ENCODE measurements at regions not wholly inside any gene's neighbourhood (a gene's known extent, or its start where the extent isn't known, plus 50 kb on each side); places are given as distances from the start of the nearest gene placed in this dataset.

- TF ChIP-seq CTCF (IDR thresholded peaks at IDR 0.05; ENCODE audit: borderline replicate concordance, insufficient read depth, low read depth, low read length), result no peak
- no peak overlapping the region for H3K4me3 ChIP-seq (ENCODE audit: low read depth, low read length)
These were observed 543.8 kb upstream of the CPEB2 start for GRCh38 chr4:14458463-14458862.

GRCh38 chr4:14465057-14465456 is 537.2 kb upstream of the CPEB2 start:
- no peak for TF ChIP-seq CTCF (IDR thresholded peaks at IDR 0.05; ENCODE audit: borderline replicate concordance, insufficient read depth, low read depth, low read length)
- no peak overlapping the region for H3K4me3 ChIP-seq (ENCODE audit: low read depth, low read length)

GRCh38 chr4:14465507-14465906 is 536.8 kb upstream of the CPEB2 start:
- no peak for TF ChIP-seq CTCF (IDR thresholded peaks at IDR 0.05; ENCODE audit: borderline replicate concordance, insufficient read depth, low read depth, low read length)
- no peak overlapping the region for H3K4me3 ChIP-seq (ENCODE audit: low read depth, low read length)

GRCh38 chr4:14478504-14478903 is 523.8 kb upstream of the CPEB2 start:
- H3K4me3 ChIP-seq (ENCODE audit: low read depth, low read length), result no peak overlapping the region
- TF ChIP-seq CTCF (IDR thresholded peaks at IDR 0.05; ENCODE audit: borderline replicate concordance, insufficient read depth, low read depth, low read length), result no peak

GRCh38 chr4:14496408-14496807 is 505.9 kb upstream of the CPEB2 start:
- no peak for TF ChIP-seq CTCF (IDR thresholded peaks at IDR 0.05; ENCODE audit: borderline replicate concordance, insufficient read depth, low read depth, low read length)
- no peak overlapping the region for H3K4me3 ChIP-seq (ENCODE audit: low read depth, low read length)

- TF ChIP-seq CTCF (IDR thresholded peaks at IDR 0.05; ENCODE audit: borderline replicate concordance, insufficient read depth, low read depth, low read length), result no peak
- H3K4me3 ChIP-seq (ENCODE audit: low read depth, low read length), result no peak overlapping the region
These were observed 505.3 kb upstream of the CPEB2 start for GRCh38 chr4:14496969-14497368.

- TF ChIP-seq CTCF (IDR thresholded peaks at IDR 0.05; ENCODE audit: borderline replicate concordance, insufficient read depth, low read depth, low read length), result no peak
- no peak overlapping the region for H3K4me3 ChIP-seq (ENCODE audit: low read depth, low read length)
These were observed 498.1 kb upstream of the CPEB2 start for GRCh38 chr4:14504162-14504561.

Data from GM12875 (cell line).